Stimulated activated naive CD8-positive, alpha-beta T cell treated with anti-CD3 and anti-CD28 coated beads, Interleukin-15, Interleukin-2, amounts not matched to agents 100 ng/mL and 50 ng/mL, for 24 hours (primary cell): ENCODE measurements at regions not wholly inside any gene's neighbourhood (a gene's known extent, or its start where the extent isn't known, plus 50 kb on each side); places are given as distances from the start of the nearest gene placed in this dataset.

Experiments used
- H3K27ac Mint-ChIP-seq: one replicate; pipeline ENCODE4 v1.8.0; 2021; ENCODE audit warnings: mild to moderate bottlenecking, mixed read lengths
- H3K27me3 Mint-ChIP-seq: one replicate; pipeline ENCODE4 v1.8.0; 2021; ENCODE audit warnings: mixed read lengths
- H3K36me3 Mint-ChIP-seq: one replicate; pipeline ENCODE4 v1.8.0; 2021; ENCODE audit warnings: low read depth, mixed read lengths
- H3K4me1 Mint-ChIP-seq: one replicate; pipeline ENCODE4 v1.8.0; 2021; ENCODE audit warnings: low read depth, mixed read lengths
- H3K4me3 Mint-ChIP-seq: one replicate; pipeline ENCODE4 v1.8.0; 2021; ENCODE audit warnings: mild to moderate bottlenecking, mixed read lengths
- H3K9me3 Mint-ChIP-seq: one replicate; pipeline ENCODE4 v1.8.0; 2021; ENCODE audit warnings: mixed read lengths

DNA sequence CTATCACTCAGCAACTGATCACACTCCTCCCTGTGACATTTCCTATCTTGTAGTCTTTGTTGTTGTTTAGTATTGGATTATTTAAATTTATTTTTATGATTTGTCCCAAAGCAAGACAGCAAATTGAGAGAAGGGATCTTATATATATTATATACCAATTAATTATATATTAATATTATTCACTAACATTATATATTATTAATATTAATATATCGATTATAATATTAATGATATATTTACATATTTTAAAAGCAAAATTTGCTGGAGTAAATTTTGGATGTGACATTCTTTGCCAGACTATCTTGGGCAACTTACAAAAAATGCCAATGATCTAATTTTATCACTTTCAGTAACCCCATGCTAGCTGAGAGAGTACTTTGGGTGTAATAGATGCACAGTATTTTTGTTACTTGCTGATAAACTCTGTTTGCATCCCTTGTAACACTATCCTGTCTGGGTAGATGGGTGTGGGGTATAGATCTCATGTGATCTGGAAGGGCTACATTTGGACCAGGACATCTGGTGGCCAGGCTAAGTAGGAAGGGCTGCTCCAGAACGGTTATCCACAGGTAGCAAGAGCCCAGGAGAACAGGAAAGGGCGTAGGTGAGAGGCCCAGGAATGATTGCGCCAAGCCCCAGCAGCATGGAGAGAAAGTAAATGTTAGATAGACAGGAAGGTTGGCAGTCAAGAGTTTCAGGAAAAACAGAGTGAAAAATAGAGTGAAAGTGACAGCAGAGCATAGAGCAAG lies 608.6 kb upstream of the KIRREL3 start:
- Mint-ChIP-seq H3K27me3 (no peaks in the 10 kb centered on the region), H3K27ac (no peak overlapping the region), H3K36me3 (no peaks in the 10 kb centered on the region), H3K4me1 (no peaks in the 10 kb centered on the region), H3K9me3 (no peaks in the 10 kb centered on the region), H3K4me3 (no peak overlapping the region)

DNA sequence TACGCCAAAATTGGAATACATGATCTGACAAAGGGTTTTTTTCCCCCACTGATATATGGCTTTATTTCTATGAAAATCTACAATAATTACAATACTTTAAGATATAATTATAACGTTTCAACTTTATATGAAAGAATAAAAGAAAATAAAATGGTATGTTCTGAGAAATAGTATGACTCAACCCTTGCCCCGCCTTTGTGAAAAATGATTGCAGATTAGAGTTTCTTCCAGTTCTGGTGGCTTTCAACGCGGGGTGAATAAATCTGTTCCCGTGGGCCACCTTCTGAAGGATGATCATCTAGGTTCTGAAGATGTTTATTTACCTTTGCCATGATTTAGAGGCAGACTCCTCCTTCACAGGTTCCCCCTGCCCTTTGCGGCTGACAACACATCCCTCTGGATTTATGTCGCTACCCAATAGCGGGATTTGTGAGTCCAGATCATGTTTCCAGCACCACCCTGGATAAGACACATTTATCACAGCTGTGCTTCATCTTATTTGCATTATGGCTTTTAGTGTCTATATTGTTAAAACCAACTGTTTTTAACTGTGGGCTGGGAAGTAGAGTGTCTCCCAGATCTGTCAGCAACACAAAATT lies 607.0 kb upstream of the KIRREL3 start:
- H3K4me3 Mint-ChIP-seq: no peak overlapping the region
- no peaks in the 10 kb centered on the region for H3K4me1 Mint-ChIP-seq
- H3K27ac Mint-ChIP-seq: no peak overlapping the region
- no peaks in the 10 kb centered on the region for H3K9me3 Mint-ChIP-seq
- peaks cover 3% of the 10 kb centered on the region for H3K27me3 Mint-ChIP-seq
- H3K36me3 Mint-ChIP-seq: no peaks in the 10 kb centered on the region

DNA sequence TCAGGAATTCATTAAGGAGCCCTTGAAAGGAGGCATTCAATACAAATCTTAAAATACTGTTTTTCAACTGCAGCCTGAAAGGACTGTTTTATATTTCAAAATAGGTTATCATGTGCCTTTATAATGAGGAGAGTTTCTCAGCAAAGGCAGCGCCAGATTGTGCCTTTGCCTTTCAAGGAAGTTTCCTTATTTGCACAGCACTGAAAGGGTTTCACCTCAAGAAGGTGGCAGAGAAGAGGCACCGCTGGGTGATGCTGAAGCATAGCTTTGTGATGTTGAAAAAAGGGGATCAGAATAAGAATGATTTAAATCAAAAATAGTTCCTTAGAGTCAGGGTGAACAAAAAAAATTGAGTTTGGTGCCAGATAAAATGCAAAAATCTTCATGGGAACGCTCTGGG lies 601.0 kb upstream of the KIRREL3 start:
- Mint-ChIP-seq H3K4me3 (no peak overlapping the region), H3K36me3 (no peaks in the 10 kb centered on the region), H3K9me3 (no peaks in the 10 kb centered on the region), H3K4me1 (no peaks in the 10 kb centered on the region), H3K27ac (no peak overlapping the region), H3K27me3 (peaks cover 3% of the 10 kb centered on the region)

DNA sequence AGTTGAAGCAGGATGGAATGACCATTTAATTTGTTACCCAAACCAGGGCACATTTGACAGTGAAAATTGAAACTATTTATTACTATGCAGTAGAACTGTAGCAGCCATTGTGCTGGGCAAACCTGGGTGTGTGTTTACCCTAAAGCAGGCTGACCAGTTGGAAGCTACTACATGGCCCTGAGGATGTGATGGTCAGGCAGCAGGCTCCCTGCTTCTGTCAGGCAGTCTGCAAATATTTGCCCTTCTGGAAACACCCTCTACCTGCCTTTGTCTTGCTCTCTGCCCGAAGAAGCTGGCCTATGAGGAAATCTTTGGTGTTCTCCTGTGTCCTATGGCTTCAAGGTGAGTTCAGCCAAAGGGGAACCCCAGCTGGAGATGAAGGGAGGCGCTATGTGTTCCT lies 600.1 kb upstream of the KIRREL3 start:
- Mint-ChIP-seq H3K9me3 (no peaks in the 10 kb centered on the region), H3K27ac (no peak overlapping the region)

DNA sequence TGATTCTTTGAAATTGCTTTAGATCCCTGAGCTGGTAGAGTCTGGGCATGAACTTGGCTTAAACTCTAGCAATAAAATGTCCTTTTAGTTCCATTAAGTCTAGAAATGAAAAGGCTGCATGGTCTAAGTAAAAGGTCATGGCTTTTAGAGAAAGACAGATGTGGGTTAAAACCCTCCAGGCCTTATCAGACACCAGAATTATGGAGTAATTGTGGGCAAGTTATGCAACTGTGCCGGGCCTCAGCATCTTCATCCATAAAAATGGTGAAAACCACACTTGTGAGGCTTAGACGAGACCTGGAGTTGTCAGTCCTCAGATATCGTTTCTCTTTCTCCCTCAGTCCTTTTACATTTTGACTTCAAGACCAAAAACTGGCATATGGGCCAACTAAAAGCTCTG lies 597.9 kb upstream of the KIRREL3 start:
- Mint-ChIP-seq H3K4me1 (no peaks in the 10 kb centered on the region), H3K4me3 (no peak overlapping the region), H3K9me3 (no peaks in the 10 kb centered on the region), H3K36me3 (no peaks in the 10 kb centered on the region), H3K27me3 (peaks cover 3% of the 10 kb centered on the region), H3K27ac (no peak overlapping the region)

More for the DNA sequence above, 600.1 kb upstream of the KIRREL3 start:
- Mint-ChIP-seq H3K36me3 (no peaks in the 10 kb centered on the region), H3K4me1 (no peaks in the 10 kb centered on the region), H3K27me3 (peaks cover 3% of the 10 kb centered on the region), H3K4me3 (no peak overlapping the region)

DNA sequence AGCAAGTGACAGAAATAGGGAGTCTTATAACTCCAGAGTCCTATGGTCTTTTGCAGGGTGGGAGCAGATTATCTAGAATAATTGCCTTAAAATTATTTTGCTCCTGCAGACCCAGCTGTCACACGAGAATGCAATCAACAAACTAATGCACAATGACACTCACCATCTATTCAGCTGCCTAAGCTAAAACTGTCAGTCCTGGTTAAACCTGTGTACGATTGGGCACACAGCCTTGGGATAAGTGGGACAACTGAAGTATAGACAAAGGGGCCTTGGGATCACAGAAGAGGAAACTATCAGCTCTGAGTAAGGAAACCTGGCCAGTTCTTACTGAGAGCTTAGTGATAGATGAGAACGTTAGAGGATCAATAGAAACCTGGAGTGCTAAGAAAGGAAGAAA lies 595.9 kb upstream of the KIRREL3 start:
- H3K9me3 Mint-ChIP-seq: no peaks in the 10 kb centered on the region
- H3K36me3 Mint-ChIP-seq: no peaks in the 10 kb centered on the region
- no peak overlapping the region for H3K4me3 Mint-ChIP-seq
- no peaks in the 10 kb centered on the region for H3K27me3 Mint-ChIP-seq
- no peak overlapping the region for H3K27ac Mint-ChIP-seq
- no peaks in the 10 kb centered on the region for H3K4me1 Mint-ChIP-seq

DNA sequence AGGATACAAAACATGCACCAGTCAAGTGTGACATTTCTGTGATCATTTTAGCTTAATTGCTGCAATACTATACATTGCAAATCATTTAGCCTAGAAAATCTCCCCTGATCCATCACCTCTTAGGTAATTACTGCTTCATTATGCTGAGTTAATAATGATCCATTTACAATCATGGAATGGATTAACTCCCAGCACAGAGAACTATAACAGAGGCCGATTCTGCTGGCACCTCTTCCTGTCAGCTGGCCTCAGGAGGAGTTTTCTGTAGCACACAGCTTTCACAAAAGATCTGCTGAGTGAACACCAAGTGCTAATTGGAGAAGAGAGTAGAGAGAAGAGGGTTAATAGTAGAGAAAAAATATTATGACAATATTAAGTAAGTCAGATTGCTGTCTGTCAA lies 591.8 kb upstream of the KIRREL3 start:
- Mint-ChIP-seq H3K36me3 (no peaks in the 10 kb centered on the region), H3K27me3 (no peaks in the 10 kb centered on the region), H3K4me1 (no peaks in the 10 kb centered on the region), H3K9me3 (no peaks in the 10 kb centered on the region), H3K4me3 (no peak overlapping the region), H3K27ac (no peak overlapping the region)

DNA sequence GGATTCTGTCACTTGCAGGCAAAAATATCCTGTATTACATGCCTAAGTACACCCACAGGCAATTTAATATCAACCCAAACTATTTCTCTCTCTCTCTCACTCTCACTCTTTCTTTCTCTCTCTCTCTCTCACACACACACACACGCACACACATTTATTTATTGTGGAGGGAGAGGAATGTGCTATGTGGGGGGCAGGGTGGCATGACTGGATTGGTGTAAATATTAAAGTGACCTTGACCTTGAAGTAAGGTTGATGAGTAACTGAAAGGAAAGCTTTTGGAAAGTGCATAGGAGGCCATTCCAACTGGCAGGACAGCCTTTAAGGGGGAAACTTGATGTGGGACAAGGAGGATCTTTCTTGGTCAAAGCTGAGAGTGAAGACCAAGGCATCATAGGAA lies 589.7 kb upstream of the KIRREL3 start:
- Mint-ChIP-seq H3K27ac (no peak overlapping the region), H3K9me3 (no peaks in the 10 kb centered on the region), H3K36me3 (no peaks in the 10 kb centered on the region)

DNA sequence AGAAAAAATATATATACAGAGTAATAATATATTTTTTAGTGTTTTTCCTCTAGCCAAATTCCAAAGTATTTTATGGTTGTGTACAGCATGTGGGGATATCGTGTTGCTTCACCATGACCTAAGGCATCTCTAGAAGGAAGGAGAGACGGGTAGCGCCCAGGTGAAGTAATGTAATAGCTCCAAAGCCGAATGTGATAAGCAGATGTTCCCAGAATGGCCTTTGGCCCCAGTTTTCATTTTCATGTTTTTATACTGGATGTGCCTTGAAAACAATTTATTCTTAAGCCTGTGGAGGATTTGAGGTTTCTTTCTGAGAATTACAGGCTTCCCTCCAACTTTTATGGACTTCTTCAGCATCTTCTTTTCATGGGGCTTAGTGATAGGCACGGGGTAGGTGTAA lies 587.9 kb upstream of the KIRREL3 start:
- H3K36me3 Mint-ChIP-seq: no peaks in the 10 kb centered on the region
- H3K9me3 Mint-ChIP-seq: no peaks in the 10 kb centered on the region
- no peak overlapping the region for H3K27ac Mint-ChIP-seq
- H3K4me1 Mint-ChIP-seq: no peaks in the 10 kb centered on the region
- H3K27me3 Mint-ChIP-seq: peaks cover 4% of the 10 kb centered on the region
- H3K4me3 Mint-ChIP-seq: no peak overlapping the region

More for the DNA sequence above, 589.7 kb upstream of the KIRREL3 start:
- Mint-ChIP-seq H3K4me1 (no peaks in the 10 kb centered on the region), H3K4me3 (no peak overlapping the region), H3K27me3 (peaks cover 4% of the 10 kb centered on the region)

DNA sequence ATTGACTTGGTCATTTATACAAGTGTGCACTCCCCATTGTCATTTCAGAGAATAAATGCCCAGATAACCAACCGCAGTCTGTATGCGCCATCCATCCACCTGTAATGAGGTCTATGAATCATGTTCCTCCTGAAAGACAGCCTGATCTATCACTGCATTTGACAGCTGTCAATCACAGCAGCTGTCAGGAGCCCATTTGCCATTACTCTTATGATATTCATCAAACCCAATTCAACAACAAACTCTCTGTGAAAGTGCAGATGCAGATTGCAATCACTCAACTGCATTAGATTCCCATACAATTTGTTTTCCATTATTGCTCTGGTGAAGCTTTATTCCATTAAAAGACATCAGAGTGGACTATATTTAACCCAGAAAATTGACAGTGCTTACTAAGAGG lies 586.9 kb upstream of the KIRREL3 start:
- no peak overlapping the region for H3K27ac Mint-ChIP-seq
- H3K36me3 Mint-ChIP-seq: no peaks in the 10 kb centered on the region
- no peaks in the 10 kb centered on the region for H3K4me1 Mint-ChIP-seq
- H3K4me3 Mint-ChIP-seq: no peak overlapping the region
- H3K9me3 Mint-ChIP-seq: no peaks in the 10 kb centered on the region
- H3K27me3 Mint-ChIP-seq: peaks cover 4% of the 10 kb centered on the region

DNA sequence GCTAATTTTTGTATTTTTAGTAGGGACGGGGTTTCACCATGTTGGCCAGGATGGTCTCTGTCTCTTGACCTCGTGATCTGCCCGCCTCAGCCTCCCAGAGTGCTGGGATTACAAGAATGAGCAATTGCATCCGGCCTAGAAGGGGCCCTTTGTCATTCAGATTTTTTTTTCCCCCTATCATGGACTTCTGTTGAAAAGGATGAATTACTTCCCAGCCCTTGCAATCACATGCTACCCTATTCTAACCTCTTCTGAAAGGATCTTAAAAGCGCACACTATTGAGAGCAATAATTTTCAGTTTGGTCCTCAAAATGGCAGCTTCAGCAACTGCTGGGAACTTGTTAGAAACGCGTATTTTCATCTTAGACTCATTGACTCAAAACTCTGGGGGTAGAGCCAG lies 575.6 kb upstream of the KIRREL3 start:
- no peaks in the 10 kb centered on the region for H3K9me3 Mint-ChIP-seq
- H3K27ac Mint-ChIP-seq: no peak overlapping the region
- no peaks in the 10 kb centered on the region for H3K36me3 Mint-ChIP-seq
- no peak overlapping the region for H3K4me3 Mint-ChIP-seq
- H3K27me3 Mint-ChIP-seq: no peaks in the 10 kb centered on the region
- H3K4me1 Mint-ChIP-seq: no peaks in the 10 kb centered on the region

DNA sequence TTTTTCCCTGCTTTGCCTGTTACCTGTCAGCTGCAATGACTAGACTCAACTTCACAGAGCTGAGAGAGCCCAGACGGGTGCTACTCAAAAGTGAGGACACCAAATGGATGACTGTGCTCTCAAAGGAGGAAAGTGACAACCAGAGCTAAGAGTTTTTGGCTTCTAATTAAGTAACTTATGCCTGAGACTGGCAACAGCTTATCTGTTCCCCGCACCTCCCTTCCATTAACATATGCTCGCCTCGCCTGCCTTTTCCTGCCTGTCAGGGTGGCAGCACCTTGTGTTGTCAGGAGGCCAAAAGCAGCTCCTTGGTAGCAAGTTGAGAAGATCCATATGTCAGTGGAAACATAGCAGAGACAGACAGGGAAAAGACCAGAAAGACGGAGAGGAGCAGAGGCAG lies 573.9 kb upstream of the KIRREL3 start:
- no peak overlapping the region for H3K4me3 Mint-ChIP-seq
- H3K4me1 Mint-ChIP-seq: no peaks in the 10 kb centered on the region
- no peak overlapping the region for H3K27ac Mint-ChIP-seq
- no peaks in the 10 kb centered on the region for H3K9me3 Mint-ChIP-seq
- H3K36me3 Mint-ChIP-seq: no peaks in the 10 kb centered on the region
- no peaks in the 10 kb centered on the region for H3K27me3 Mint-ChIP-seq

DNA sequence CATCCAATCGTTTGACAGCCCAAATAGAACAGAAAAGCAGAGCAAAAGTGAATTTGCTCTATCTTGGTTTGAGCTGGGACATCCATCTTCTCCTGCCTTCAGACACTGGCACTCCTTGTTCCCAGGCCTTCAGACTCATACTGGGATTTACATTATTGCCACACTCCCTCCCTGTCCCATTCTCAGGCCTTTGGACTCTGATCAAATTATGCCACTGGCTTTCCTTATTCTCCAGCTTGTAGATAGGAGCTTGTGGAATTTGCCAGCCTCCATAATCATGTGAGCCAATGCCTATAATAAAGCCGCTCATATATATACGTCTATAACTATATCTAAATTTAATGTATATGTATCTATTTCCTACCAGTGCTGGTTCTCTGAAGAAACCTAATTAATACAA lies 568.3 kb upstream of the KIRREL3 start:
- Mint-ChIP-seq H3K4me3 (no peak overlapping the region), H3K36me3 (no peaks in the 10 kb centered on the region), H3K27me3 (no peaks in the 10 kb centered on the region), H3K9me3 (no peaks in the 10 kb centered on the region), H3K27ac (no peak overlapping the region), H3K4me1 (no peaks in the 10 kb centered on the region)

DNA sequence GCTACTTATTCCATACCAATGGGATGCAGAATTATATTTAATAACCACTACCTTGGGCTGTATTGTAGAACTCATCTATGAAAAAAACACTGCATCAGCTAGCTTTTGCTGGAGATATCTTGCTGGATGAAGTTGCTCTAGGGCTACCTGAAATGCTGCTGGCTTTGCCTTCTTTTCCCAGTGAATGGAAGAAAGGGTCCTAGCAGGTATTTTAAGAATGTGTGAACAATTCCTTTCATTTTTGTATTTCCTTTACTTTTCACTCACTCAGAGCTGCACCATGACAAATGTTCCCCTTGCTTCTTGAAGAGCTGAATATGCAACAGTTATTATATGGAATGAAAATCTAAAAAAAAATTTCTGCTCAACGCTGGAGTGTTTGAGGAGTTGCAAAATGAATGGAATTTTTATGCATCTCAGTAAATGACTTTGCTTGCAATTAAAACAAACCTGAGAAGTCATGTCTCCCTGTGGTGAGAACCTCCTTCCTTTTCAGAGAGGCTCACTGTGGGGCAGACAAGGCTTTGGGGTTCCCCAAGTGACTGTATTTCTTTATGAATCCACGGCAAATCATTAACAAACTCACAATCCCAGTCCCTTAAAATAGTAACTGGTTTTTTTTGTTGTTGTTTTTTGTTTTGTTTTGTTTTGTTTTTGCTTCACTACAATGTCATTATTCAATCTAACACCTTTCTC lies 566.8 kb upstream of the KIRREL3 start:
- no peaks in the 10 kb centered on the region for H3K36me3 Mint-ChIP-seq
- no peak overlapping the region for H3K4me3 Mint-ChIP-seq
- H3K4me1 Mint-ChIP-seq: no peaks in the 10 kb centered on the region
- H3K27me3 Mint-ChIP-seq: no peaks in the 10 kb centered on the region
- no peaks in the 10 kb centered on the region for H3K9me3 Mint-ChIP-seq
- H3K27ac Mint-ChIP-seq: no peak overlapping the region

DNA sequence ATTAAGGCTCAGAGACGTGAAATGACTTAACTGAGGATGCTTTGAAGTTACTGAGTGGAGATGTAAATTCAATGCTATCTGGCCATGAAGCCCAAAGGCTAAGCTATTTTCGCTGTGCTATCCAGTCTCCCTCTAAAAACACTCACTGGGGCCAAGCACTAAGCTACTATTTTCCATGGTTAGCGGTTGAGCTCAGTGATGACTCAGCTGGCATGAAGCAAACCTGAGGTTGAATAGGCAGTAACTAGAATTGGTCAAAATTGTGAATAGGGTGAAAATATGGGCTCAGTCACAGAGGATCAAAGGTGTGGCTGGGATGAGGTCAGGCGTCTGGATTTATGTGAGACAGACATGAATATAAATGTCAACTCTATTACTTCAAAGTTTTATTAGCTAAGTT lies 564.2 kb upstream of the KIRREL3 start:
- H3K27me3 Mint-ChIP-seq: no peaks in the 10 kb centered on the region
- no peaks in the 10 kb centered on the region for H3K9me3 Mint-ChIP-seq
- H3K4me3 Mint-ChIP-seq: no peak overlapping the region
- no peaks in the 10 kb centered on the region for H3K36me3 Mint-ChIP-seq
- H3K4me1 Mint-ChIP-seq: no peaks in the 10 kb centered on the region
- H3K27ac Mint-ChIP-seq: no peak overlapping the region
